ENCODE measurements at regions not wholly inside any gene's neighbourhood (a gene's known extent, or its start where the extent isn't known, plus 50 kb on each side); places are given as distances from the start of the nearest gene placed in this dataset.

- H3K9me3 Mint-ChIP-seq = peaks cover 0 to 38% (median 2%) of the 10 kb centered on the region in 5 donors
- no peak overlapping the region for H3K27ac Mint-ChIP-seq
- Histone ChIP-seq H3K4me1 (ENCODE audit: insufficient read depth, low read length) (no peaks in the 10 kb centered on the region), H3K9me3 (ENCODE audit: low read length) (peaks cover 4% of the 10 kb centered on the region), H3K27me3 (ENCODE audit: insufficient read depth, low read length, poor library complexity, severe bottlenecking) (no peaks in the 10 kb centered on the region), H3K36me3 (ENCODE audit: insufficient read depth, low read length) (no peaks in the 10 kb centered on the region), H3K4me3 (ENCODE audit: low read length) (no peak overlapping the region), H3K27ac (ENCODE audit: low read depth, low read length) (no peak overlapping the region)
- no peaks in the 10 kb centered on the region for H3K36me3 Mint-ChIP-seq
- no peaks in the 10 kb centered on the region for H3K4me1 Mint-ChIP-seq
- H3K27me3 Mint-ChIP-seq = no peaks in the 10 kb centered on the region
- H3K4me3 Mint-ChIP-seq = no peak overlapping the region
- ChIA-PET CTCF (no interaction called here), POLR2A (no interaction called here)
- DNase-seq = no peak
Observed at GRCh38 chr17:53168413-53168812, 654.3 kb upstream of the KIF2B start.

DNA sequence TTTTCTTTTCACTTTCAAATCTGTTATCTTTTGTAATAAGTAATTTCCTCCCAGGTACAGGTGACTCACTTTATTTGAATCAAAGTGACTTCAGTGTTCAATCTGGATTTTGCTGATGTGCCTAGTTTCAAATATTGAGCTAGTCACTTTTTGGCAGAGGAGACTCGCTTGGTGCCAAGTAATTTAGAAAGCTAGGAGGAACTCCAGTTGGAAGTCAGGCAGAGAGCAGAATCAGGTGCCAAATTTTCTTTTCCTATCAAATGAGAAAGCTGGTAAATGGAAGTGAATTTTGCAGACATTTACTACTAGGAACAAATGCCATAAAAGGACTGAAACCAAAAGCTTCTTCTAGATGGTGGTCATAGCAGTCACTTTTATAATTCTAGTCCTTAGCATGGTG is 656.0 kb upstream of the KIF2B start:
- H3K27ac Mint-ChIP-seq = no peak overlapping the region
- DNase-seq = no peak
- H3K4me1 ChIP-seq (ENCODE audit: insufficient read depth, low read length) = no peaks in the 10 kb centered on the region

GRCh38 chr17:53150101-53150698 is 672.5 kb upstream of the KIF2B start:
- H3K27ac ChIP-seq (ENCODE audit: low read depth, low read length) = no peak overlapping the region
- Mint-ChIP-seq H3K9me3 (peaks cover 2 to 30% (median 8%) of the 10 kb centered on the region in 5 donors), H3K36me3 (no peaks in the 10 kb centered on the region), H3K27ac (no peak overlapping the region), H3K27me3 (no peaks in the 10 kb centered on the region), H3K4me1 (no peaks in the 10 kb centered on the region), H3K4me3 (no peak overlapping the region)
- CTCF ChIA-PET = no interaction called here
- no peaks in the 10 kb centered on the region for H3K4me1 ChIP-seq (ENCODE audit: insufficient read depth, low read length)
- no peak for DNase-seq
- no peaks in the 10 kb centered on the region for H3K27me3 ChIP-seq (ENCODE audit: insufficient read depth, low read length, poor library complexity, severe bottlenecking)
- no peaks in the 10 kb centered on the region for H3K9me3 ChIP-seq (ENCODE audit: low read length)
- no peak overlapping the region for H3K4me3 ChIP-seq (ENCODE audit: low read length)
- no peaks in the 10 kb centered on the region for H3K36me3 ChIP-seq (ENCODE audit: insufficient read depth, low read length)
- POLR2A ChIA-PET = no interaction called here

More for the DNA sequence above, 656.0 kb upstream of the KIF2B start:
- H3K9me3 ChIP-seq (ENCODE audit: low read length) = peaks cover 4% of the 10 kb centered on the region
- H3K4me1 Mint-ChIP-seq = no peaks in the 10 kb centered on the region
- no peaks in the 10 kb centered on the region for H3K27me3 Mint-ChIP-seq
- H3K27me3 ChIP-seq (ENCODE audit: insufficient read depth, low read length, poor library complexity, severe bottlenecking) = no peaks in the 10 kb centered on the region
- H3K9me3 Mint-ChIP-seq = peaks cover 2 to 32% (median 3%) of the 10 kb centered on the region in 5 donors
- no peaks in the 10 kb centered on the region for H3K36me3 Mint-ChIP-seq
- H3K36me3 ChIP-seq (ENCODE audit: insufficient read depth, low read length) = no peaks in the 10 kb centered on the region
- POLR2A ChIA-PET = no interaction called here
- no peak overlapping the region for H3K4me3 ChIP-seq (ENCODE audit: low read length)
- H3K27ac ChIP-seq (ENCODE audit: low read depth, low read length) = no peak overlapping the region
- CTCF ChIA-PET = no interaction called here
- no peak overlapping the region for H3K4me3 Mint-ChIP-seq

DNA sequence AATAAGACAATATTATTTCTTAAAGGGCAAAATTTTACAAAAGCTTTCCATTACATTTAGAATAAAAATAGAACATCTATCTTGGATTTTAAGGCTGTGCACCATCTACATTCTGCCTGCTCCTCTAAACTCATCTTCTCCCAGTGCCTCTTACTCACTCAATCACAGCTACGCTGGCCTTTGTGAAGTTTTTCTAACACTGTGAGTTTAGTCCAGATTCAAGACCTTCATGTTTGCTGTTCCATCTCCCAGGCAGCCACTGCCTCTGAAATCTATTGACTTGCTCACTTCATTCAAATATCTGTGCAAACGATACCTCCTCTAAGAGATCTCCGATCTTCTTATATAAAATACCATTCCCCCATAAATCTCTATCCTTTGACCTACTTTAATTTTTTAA is 673.4 kb upstream of the KIF2B start:
- no peak overlapping the region for H3K4me3 Mint-ChIP-seq
- Histone ChIP-seq H3K36me3 (ENCODE audit: insufficient read depth, low read length) (no peaks in the 10 kb centered on the region), H3K4me3 (ENCODE audit: low read length) (no peak overlapping the region), H3K4me1 (ENCODE audit: insufficient read depth, low read length) (no peaks in the 10 kb centered on the region), H3K9me3 (ENCODE audit: low read length) (no peaks in the 10 kb centered on the region), H3K27me3 (ENCODE audit: insufficient read depth, low read length, poor library complexity, severe bottlenecking) (no peaks in the 10 kb centered on the region), H3K27ac (ENCODE audit: low read depth, low read length) (no peak overlapping the region)
- no peaks in the 10 kb centered on the region for H3K27me3 Mint-ChIP-seq
- DNase-seq = no peak
- H3K4me1 Mint-ChIP-seq = no peaks in the 10 kb centered on the region
- H3K36me3 Mint-ChIP-seq = no peaks in the 10 kb centered on the region
- H3K9me3 Mint-ChIP-seq = peaks cover 1 to 38% (median 7%) of the 10 kb centered on the region in 5 donors
- ChIA-PET CTCF (no interaction called here), POLR2A (no interaction called here)
- no peak overlapping the region for H3K27ac Mint-ChIP-seq

DNA sequence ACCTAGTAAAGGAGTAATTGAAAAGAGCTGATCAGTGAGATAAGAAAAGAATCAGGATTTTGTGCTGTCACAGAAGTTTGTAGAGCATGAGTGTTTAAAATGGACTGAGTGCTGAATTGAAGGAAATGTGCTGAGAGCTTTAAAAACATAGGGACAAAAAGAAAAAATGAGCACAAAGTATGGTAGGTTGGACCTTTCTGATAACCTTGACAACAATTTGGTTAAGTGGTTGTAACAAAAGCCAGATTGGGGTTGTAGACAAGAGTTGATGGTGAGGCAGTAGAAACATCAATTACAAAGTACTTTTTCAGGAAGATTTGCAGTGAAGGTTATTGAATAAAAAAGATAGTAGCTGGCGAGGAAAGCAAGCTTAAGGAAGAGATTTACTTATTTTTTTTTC is 674.7 kb upstream of the KIF2B start:
- no peak for DNase-seq
- Mint-ChIP-seq H3K9me3 (peaks cover 0 to 41% (median 6%) of the 10 kb centered on the region in 5 donors), H3K27ac (no peak overlapping the region), H3K27me3 (no peaks in the 10 kb centered on the region), H3K36me3 (no peaks in the 10 kb centered on the region), H3K4me1 (no peaks in the 10 kb centered on the region), H3K4me3 (no peak overlapping the region)
- no peaks in the 10 kb centered on the region for H3K4me1 ChIP-seq (ENCODE audit: insufficient read depth, low read length)
- H3K36me3 ChIP-seq (ENCODE audit: insufficient read depth, low read length) = no peaks in the 10 kb centered on the region
- H3K27me3 ChIP-seq (ENCODE audit: insufficient read depth, low read length, poor library complexity, severe bottlenecking) = no peaks in the 10 kb centered on the region
- no peaks in the 10 kb centered on the region for H3K9me3 ChIP-seq (ENCODE audit: low read length)
- H3K4me3 ChIP-seq (ENCODE audit: low read length) = no peak overlapping the region
- H3K27ac ChIP-seq (ENCODE audit: low read depth, low read length) = no peak overlapping the region
- ChIA-PET CTCF (interaction anchor here (0.6 kb wide), 1 partner anchor 40 kb away, joined by 3 read pairs; no protein-coding TSS in a partner anchor), POLR2A (no interaction called here)

DNA sequence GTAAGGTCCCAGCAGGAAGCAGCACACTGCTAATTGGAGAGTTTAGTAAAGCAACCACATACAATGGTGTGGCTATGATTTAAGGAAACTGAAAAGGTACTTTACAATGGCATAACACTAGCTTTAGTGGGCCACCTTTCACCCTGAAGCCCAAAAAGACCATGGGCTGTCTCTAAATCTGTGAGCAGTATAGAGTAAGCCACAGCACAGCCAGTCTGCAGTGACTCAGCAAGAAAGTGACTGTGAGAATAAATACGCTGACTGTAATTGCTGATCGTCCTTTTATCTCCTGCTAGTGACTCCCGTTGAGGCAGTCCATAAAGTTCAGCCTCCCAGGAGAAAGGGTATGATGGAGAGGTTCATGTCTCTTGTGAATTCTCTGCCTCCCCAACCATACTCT is 679.8 kb upstream of the KIF2B start:
- Histone ChIP-seq H3K9me3 (ENCODE audit: low read length) (no peaks in the 10 kb centered on the region), H3K36me3 (ENCODE audit: insufficient read depth, low read length) (no peaks in the 10 kb centered on the region), H3K27me3 (ENCODE audit: insufficient read depth, low read length, poor library complexity, severe bottlenecking) (no peaks in the 10 kb centered on the region), H3K4me1 (ENCODE audit: insufficient read depth, low read length) (no peaks in the 10 kb centered on the region), H3K27ac (ENCODE audit: low read depth, low read length) (no peak overlapping the region), H3K4me3 (ENCODE audit: low read length) (no peak overlapping the region)
- no peak for DNase-seq
- H3K27me3 Mint-ChIP-seq = no peaks in the 10 kb centered on the region
- no peaks in the 10 kb centered on the region for H3K36me3 Mint-ChIP-seq
- ChIA-PET POLR2A (no interaction called here), CTCF (no interaction called here)
- H3K4me1 Mint-ChIP-seq = no peaks in the 10 kb centered on the region
- H3K4me3 Mint-ChIP-seq = no peak overlapping the region
- H3K27ac Mint-ChIP-seq = no peak overlapping the region
- H3K9me3 Mint-ChIP-seq = peaks cover 0 to 47% (median 4%) of the 10 kb centered on the region in 5 donors

DNA sequence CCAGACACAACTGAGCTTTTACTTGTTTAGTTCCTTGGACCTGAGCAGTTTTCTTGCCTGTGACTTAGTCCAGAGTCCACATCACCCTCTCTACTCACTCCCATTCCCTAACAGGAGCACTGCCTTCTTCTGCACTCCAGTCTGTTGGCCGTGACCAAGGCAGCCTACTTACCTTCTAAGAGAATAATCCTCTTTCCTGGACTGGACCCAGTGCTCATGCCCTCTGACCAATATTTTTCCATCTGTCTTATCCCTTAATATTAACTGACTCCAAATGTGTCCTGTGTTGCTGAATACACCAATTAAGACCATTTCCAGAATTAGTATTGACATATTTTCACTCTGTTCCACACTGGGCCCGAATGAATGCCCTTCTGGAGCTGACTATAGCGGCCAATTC is 681.0 kb upstream of the KIF2B start:
- no peaks in the 10 kb centered on the region for H3K36me3 ChIP-seq (ENCODE audit: insufficient read depth, low read length)
- Mint-ChIP-seq H3K4me3 (no peak overlapping the region), H3K36me3 (no peaks in the 10 kb centered on the region), H3K27me3 (no peaks in the 10 kb centered on the region), H3K9me3 (peaks cover 0 to 50% (median 4%) of the 10 kb centered on the region in 5 donors), H3K4me1 (no peaks in the 10 kb centered on the region), H3K27ac (no peak overlapping the region)
- no peaks in the 10 kb centered on the region for H3K27me3 ChIP-seq (ENCODE audit: insufficient read depth, low read length, poor library complexity, severe bottlenecking)
- H3K4me3 ChIP-seq (ENCODE audit: low read length) = no peak overlapping the region
- H3K27ac ChIP-seq (ENCODE audit: low read depth, low read length) = no peak overlapping the region
- no peak for DNase-seq
- H3K4me1 ChIP-seq (ENCODE audit: insufficient read depth, low read length) = no peaks in the 10 kb centered on the region
- POLR2A ChIA-PET = no interaction called here
- CTCF ChIA-PET = no interaction called here
- H3K9me3 ChIP-seq (ENCODE audit: low read length) = no peaks in the 10 kb centered on the region

DNA sequence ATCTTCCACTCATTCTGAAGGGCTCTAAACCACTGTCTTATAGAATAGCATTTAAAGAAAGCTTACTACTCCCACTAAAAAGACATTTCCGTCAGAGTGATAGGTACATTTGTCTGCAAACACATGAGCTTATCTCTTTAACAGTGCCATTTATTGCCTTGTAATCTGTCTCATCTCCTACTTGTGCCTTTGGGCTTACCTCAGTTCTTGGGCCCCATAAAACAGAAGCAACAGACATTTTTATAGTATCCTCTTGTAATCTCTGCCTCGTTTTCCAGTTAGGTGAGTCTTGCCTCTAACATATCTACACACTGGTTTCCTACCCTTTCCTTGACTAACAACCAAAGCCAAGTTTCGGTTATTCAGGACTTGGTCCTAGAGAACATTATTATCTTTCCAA is 681.4 kb upstream of the KIF2B start:
- Mint-ChIP-seq H3K9me3 (peaks cover 0 to 48% (median 4%) of the 10 kb centered on the region in 5 donors), H3K27me3 (no peaks in the 10 kb centered on the region), H3K36me3 (no peaks in the 10 kb centered on the region), H3K4me3 (no peak overlapping the region), H3K27ac (no peak overlapping the region), H3K4me1 (no peaks in the 10 kb centered on the region)
- Histone ChIP-seq H3K4me3 (ENCODE audit: low read length) (no peak overlapping the region), H3K4me1 (ENCODE audit: insufficient read depth, low read length) (no peaks in the 10 kb centered on the region), H3K27me3 (ENCODE audit: insufficient read depth, low read length, poor library complexity, severe bottlenecking) (no peaks in the 10 kb centered on the region), H3K9me3 (ENCODE audit: low read length) (no peaks in the 10 kb centered on the region), H3K36me3 (ENCODE audit: insufficient read depth, low read length) (no peaks in the 10 kb centered on the region), H3K27ac (ENCODE audit: low read depth, low read length) (no peak overlapping the region)
- no peak for DNase-seq
- ChIA-PET POLR2A (no interaction called here), CTCF (no interaction called here)

DNA sequence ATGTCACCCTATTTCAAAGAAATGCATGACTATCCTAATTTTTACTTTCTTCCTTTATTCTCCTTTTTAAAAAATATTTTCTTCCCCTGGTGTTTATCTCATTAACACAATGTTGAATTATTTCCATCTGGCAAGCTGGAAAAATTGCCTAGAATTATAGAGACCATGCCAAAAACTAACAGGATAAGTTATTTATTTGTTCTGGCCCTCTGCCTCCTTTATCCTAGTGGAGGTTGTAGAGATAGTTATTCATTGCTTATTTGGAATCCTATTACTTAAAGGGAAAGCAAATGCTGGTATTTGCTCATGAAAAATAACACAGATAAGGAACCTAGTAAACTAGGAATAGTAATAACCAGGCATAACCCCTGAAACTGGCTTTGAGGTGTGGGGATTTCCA is 684.9 kb upstream of the KIF2B start:
- no peak overlapping the region for H3K4me3 ChIP-seq (ENCODE audit: low read length)
- no peaks in the 10 kb centered on the region for H3K27me3 ChIP-seq (ENCODE audit: insufficient read depth, low read length, poor library complexity, severe bottlenecking)
- no peak overlapping the region for H3K27ac Mint-ChIP-seq
- POLR2A ChIA-PET = no interaction called here
- no peaks in the 10 kb centered on the region for H3K36me3 ChIP-seq (ENCODE audit: insufficient read depth, low read length)
- no peaks in the 10 kb centered on the region for H3K4me1 ChIP-seq (ENCODE audit: insufficient read depth, low read length)
- CTCF ChIA-PET = no interaction called here
- H3K27me3 Mint-ChIP-seq = no peaks in the 10 kb centered on the region
- H3K27ac ChIP-seq (ENCODE audit: low read depth, low read length) = no peak overlapping the region
- no peaks in the 10 kb centered on the region for H3K36me3 Mint-ChIP-seq
- peaks cover 0 to 29% (median 4%) of the 10 kb centered on the region in 5 donors for H3K9me3 Mint-ChIP-seq
- H3K4me3 Mint-ChIP-seq = no peak overlapping the region
- H3K4me1 Mint-ChIP-seq = no peaks in the 10 kb centered on the region
- no peaks in the 10 kb centered on the region for H3K9me3 ChIP-seq (ENCODE audit: low read length)
- DNase-seq = no peak
